Liver (tissue), 8 donors: ENCODE measurements at regions not wholly inside any gene's neighbourhood (a gene's known extent, or its start where the extent isn't known, plus 50 kb on each side); places are given as distances from the start of the nearest gene placed in this dataset.

Experiments
- DNase-seq: peaks from one replicate; pipeline ENCODE4 v3.0.0-alpha.2; 2017; ENCODE audit warnings: low spot score
- H3K27ac ChIP-seq, 2 donors: one replicate each; pipeline ENCODE4 v1.7.0; 2013; ENCODE audit warnings: inconsistent platforms in 2 of 2, low read length in 2 of 2, control low read depth in 1 of 2, low read depth in 1 of 2, mild to moderate bottlenecking in 1 of 2
- H3K27me3 ChIP-seq, 4 donors: one replicate each; pipeline versions ENCODE4 v1.6.1 to v1.7.0; 2013; ENCODE audit warnings: low read length in 3 of 4, inconsistent platforms in 1 of 4, mild to moderate bottlenecking in 1 of 4, moderate library complexity in 1 of 4; ENCODE audit not compliant: control insufficient read depth in 4 of 4, insufficient read depth in 4 of 4
- H3K36me3 ChIP-seq, 4 donors: one replicate each; pipeline versions ENCODE4 v1.6.1 to v1.7.0; 2013; ENCODE audit warnings: low read length in 3 of 4, mild to moderate bottlenecking in 3 of 4, low read depth in 1 of 4, moderate library complexity in 1 of 4; ENCODE audit not compliant: control insufficient read depth in 4 of 4, insufficient read depth in 3 of 4
- H3K4me1 ChIP-seq, 4 donors: one replicate each; pipeline versions ENCODE4 v1.6.1 to v1.7.0; 2013; ENCODE audit warnings: low read length in 3 of 4, mild to moderate bottlenecking in 3 of 4, moderate library complexity in 1 of 4; ENCODE audit not compliant: control insufficient read depth in 4 of 4, insufficient read depth in 4 of 4
- H3K4me3 ChIP-seq, 3 donors: one replicate each; pipeline versions ENCODE4 v1.6.1 to v1.7.0; 2013; ENCODE audit warnings: low read length in 3 of 3, control low read depth in 1 of 3, low read depth in 1 of 3, mild to moderate bottlenecking in 1 of 3
- H3K9ac ChIP-seq, 2 donors: one replicate each; pipeline ENCODE4 v1.7.0; 2013; ENCODE audit warnings: low read length in 2 of 2, mild to moderate bottlenecking in 2 of 2, moderate library complexity in 2 of 2, control low read depth in 1 of 2, low read depth in 1 of 2
- H3K9me3 ChIP-seq, 4 donors: one replicate each; pipeline versions ENCODE4 v1.6.1 to v1.7.0; 2013; ENCODE audit warnings: low read length in 3 of 4; ENCODE audit not compliant: control insufficient read depth in 4 of 4
- ATF3 ChIP-seq: IDR thresholded peaks from 2 replicates; pipeline ENCODE4 v1.6.1; 2016; ENCODE audit warnings: antibody characterized with exemption
- EGR1 ChIP-seq, 2 donors: IDR thresholded peaks; 2 replicates each; pipeline ENCODE4 v1.6.1; 2016 to 2018; ENCODE audit warnings: antibody characterized with exemption in 2 of 2, low read depth in 2 of 2
- FOXA1 ChIP-seq: IDR thresholded peaks from 2 replicates; pipeline ENCODE4 v1.6.1; 2016; ENCODE audit warnings: antibody characterized with exemption
- FOXA2 ChIP-seq: IDR thresholded peaks from 2 replicates; pipeline ENCODE4 v1.6.1; 2016; ENCODE audit warnings: antibody characterized with exemption
- GABPA ChIP-seq, 2 donors: IDR thresholded peaks in 1 of 2; conservative IDR thresholded peaks in 1 of 2; 2 replicates each; pipeline ENCODE4 v1.6.1; 2016; ENCODE audit warnings: antibody characterized with exemption in 2 of 2, mild to moderate bottlenecking in 1 of 2, moderate library complexity in 1 of 2
- HNF4A ChIP-seq, 2 donors: conservative IDR thresholded peaks; 2 replicates each; pipeline ENCODE4 v1.6.1; 2016; ENCODE audit warnings: antibody characterized with exemption in 2 of 2, mild to moderate bottlenecking in 2 of 2
- HNF4G ChIP-seq: IDR thresholded peaks from 2 replicates; pipeline ENCODE4 v1.6.1; 2016; ENCODE audit warnings: antibody characterized with exemption
- JUND ChIP-seq, 2 donors: IDR thresholded peaks; 2 replicates each; pipeline ENCODE4 v1.6.1; 2016; ENCODE audit warnings: antibody characterized with exemption in 2 of 2
- MAX ChIP-seq: IDR thresholded peaks from 2 replicates; pipeline ENCODE4 v1.6.1; 2016; ENCODE audit warnings: antibody characterized with exemption
- NR2F2 ChIP-seq: IDR thresholded peaks from 2 replicates; pipeline ENCODE4 v1.6.1; 2016; ENCODE audit warnings: antibody characterized with exemption
- RAD21 ChIP-seq, 2 donors: IDR thresholded peaks; 2 replicates each; pipeline ENCODE4 v1.6.1; 2016; ENCODE audit warnings: antibody characterized with exemption in 2 of 2, mild to moderate bottlenecking in 2 of 2
- REST ChIP-seq: IDR thresholded peaks from 2 replicates; pipeline ENCODE4 v1.6.1; 2016; ENCODE audit warnings: antibody characterized with exemption, mild to moderate bottlenecking
- RXRA ChIP-seq, 2 donors: IDR thresholded peaks; 2 replicates each; pipeline ENCODE4 v1.6.1; 2017 to 2018; ENCODE audit warnings: antibody characterized with exemption in 2 of 2, mild to moderate bottlenecking in 1 of 2
- SP1 ChIP-seq: IDR thresholded peaks from 2 replicates; pipeline ENCODE4 v1.6.1; 2018; ENCODE audit warnings: antibody characterized with exemption, mild to moderate bottlenecking
- TAF1 ChIP-seq: conservative IDR thresholded peaks from 2 replicates; pipeline ENCODE4 v1.6.1; 2016; ENCODE audit warnings: antibody characterized with exemption, mild to moderate bottlenecking
- YY1 ChIP-seq: IDR thresholded peaks from 2 replicates; pipeline ENCODE4 v1.6.1; 2016; ENCODE audit warnings: antibody characterized with exemption, mild to moderate bottlenecking
- WGBS: extraction: QIAGEN DNeasy Blood & Tissue Kit; methylation state at CpG from one replicate; pipeline ENCODE4 v1.1.7; 2013; 5-methylcytosine and 5-hydroxymethylcytosine counted together
- TF ChIP-seq, protein P1 (sequence below): IDR thresholded peaks from 2 replicates; pipeline ENCODE4 v1.6.1; 2016; ENCODE audit warnings: antibody characterized with exemption
- TF ChIP-seq, protein P2 (sequence below): fragments of 150-350 bp; IDR thresholded peaks from 2 replicates; pipeline ENCODE4 v1.5.1; 2017; ENCODE audit warnings: improper control_type of control experiment, low read depth, low read length; ENCODE audit not compliant: missing input control
- donor health status: healthy.
- donor health status: healthy.
- donor health status: healthy.
- donor health status: healthy.
- donor health status: healthy.

GRCh38 chr6:166785131-166785530 is 158.1 kb upstream of the RPS6KA2 start:
- Histone ChIP-seq H3K27me3 (no peaks in the 10 kb centered on the region), H3K36me3 (no peaks in the 10 kb centered on the region), H3K27ac (no peak overlapping the region), H3K4me1 (no peaks in the 10 kb centered on the region), H3K9ac (no peak overlapping the region), H3K9me3 (no peaks in the 10 kb centered on the region), H3K4me3 (no peak overlapping the region)
- TF ChIP-seq TAF1 (no peak), FOXA1 (no peak), HNF4A (conservative IDR thresholded peaks at IDR 0.05) (no peak), SP1 (no peak), FOXA2 (no peak), REST (no peak), GABPA (IDR thresholded peaks at IDR 0.05 in 1 of 2, conservative IDR thresholded peaks at IDR 0.05 in 1 of 2) (no peak), RXRA (IDR thresholded peaks at IDR 0.05) (no peak), YY1 (no peak), MAX (no peak), NR2F2 (no peak), HNF4G (no peak), RAD21 (IDR thresholded peaks at IDR 0.05) (no peak), EGR1 (IDR thresholded peaks at IDR 0.05; ENCODE audit: low read depth in 2 of 2) (no peak), ATF3 (no peak), JUND (IDR thresholded peaks at IDR 0.05) (no peak)
- TF ChIP-seq, protein P1, sequence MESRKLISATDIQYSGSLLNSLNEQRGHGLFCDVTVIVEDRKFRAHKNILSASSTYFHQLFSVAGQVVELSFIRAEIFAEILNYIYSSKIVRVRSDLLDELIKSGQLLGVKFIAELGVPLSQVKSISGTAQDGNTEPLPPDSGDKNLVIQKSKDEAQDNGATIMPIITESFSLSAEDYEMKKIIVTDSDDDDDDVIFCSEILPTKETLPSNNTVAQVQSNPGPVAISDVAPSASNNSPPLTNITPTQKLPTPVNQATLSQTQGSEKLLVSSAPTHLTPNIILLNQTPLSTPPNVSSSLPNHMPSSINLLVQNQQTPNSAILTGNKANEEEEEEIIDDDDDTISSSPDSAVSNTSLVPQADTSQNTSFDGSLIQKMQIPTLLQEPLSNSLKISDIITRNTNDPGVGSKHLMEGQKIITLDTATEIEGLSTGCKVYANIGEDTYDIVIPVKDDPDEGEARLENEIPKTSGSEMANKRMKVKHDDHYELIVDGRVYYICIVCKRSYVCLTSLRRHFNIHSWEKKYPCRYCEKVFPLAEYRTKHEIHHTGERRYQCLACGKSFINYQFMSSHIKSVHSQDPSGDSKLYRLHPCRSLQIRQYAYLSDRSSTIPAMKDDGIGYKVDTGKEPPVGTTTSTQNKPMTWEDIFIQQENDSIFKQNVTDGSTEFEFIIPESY: no peak
- TF ChIP-seq, protein P2, sequence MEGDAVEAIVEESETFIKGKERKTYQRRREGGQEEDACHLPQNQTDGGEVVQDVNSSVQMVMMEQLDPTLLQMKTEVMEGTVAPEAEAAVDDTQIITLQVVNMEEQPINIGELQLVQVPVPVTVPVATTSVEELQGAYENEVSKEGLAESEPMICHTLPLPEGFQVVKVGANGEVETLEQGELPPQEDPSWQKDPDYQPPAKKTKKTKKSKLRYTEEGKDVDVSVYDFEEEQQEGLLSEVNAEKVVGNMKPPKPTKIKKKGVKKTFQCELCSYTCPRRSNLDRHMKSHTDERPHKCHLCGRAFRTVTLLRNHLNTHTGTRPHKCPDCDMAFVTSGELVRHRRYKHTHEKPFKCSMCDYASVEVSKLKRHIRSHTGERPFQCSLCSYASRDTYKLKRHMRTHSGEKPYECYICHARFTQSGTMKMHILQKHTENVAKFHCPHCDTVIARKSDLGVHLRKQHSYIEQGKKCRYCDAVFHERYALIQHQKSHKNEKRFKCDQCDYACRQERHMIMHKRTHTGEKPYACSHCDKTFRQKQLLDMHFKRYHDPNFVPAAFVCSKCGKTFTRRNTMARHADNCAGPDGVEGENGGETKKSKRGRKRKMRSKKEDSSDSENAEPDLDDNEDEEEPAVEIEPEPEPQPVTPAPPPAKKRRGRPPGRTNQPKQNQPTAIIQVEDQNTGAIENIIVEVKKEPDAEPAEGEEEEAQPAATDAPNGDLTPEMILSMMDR: no peak
- 82% methylated on average over 6 of the region's 6 CpGs for WGBS
- peak; percentile 26 for DNase-seq
